ENCODE measurements at regions not wholly inside any gene's neighbourhood (a gene's known extent, or its start where the extent isn't known, plus 50 kb on each side); places are given as distances from the start of the nearest gene placed in this dataset.
"Not testable (repeated sequence)": the region's sequence is repeated elsewhere in the genome, so short reads cannot be mapped to it uniquely, and the experiment has no call there.

DNA sequence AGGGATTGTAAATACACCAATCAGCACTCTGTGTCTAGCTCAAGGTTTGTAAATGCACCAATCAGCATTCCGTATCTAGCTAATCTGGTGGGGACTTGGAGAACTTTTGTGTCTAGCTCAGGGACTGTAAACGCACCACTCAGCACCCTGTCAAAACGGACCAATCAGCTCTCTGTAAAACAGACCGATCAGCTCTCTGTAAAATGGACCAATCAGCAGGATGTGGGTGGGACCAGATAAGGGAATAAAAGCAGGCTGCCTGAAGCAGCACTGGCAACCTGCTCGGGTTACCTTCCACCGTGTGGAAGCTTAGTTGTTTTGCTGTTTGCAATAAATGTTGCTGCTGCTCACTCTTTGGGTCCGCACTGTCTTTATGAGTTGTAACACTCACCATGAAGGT is 145.7 kb downstream of the PSAT1 start:
- TF ChIP-seq, protein P1, sequence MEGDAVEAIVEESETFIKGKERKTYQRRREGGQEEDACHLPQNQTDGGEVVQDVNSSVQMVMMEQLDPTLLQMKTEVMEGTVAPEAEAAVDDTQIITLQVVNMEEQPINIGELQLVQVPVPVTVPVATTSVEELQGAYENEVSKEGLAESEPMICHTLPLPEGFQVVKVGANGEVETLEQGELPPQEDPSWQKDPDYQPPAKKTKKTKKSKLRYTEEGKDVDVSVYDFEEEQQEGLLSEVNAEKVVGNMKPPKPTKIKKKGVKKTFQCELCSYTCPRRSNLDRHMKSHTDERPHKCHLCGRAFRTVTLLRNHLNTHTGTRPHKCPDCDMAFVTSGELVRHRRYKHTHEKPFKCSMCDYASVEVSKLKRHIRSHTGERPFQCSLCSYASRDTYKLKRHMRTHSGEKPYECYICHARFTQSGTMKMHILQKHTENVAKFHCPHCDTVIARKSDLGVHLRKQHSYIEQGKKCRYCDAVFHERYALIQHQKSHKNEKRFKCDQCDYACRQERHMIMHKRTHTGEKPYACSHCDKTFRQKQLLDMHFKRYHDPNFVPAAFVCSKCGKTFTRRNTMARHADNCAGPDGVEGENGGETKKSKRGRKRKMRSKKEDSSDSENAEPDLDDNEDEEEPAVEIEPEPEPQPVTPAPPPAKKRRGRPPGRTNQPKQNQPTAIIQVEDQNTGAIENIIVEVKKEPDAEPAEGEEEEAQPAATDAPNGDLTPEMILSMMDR (IDR thresholded peaks at IDR 0.05): not testable (repeated sequence)
- not testable (repeated sequence) for TF ChIP-seq POLR2AphosphoS5 (IDR thresholded peaks at IDR 0.05)

Measured in breast epithelium (tissue), 3 donors.